ENCODE measurements at regions not wholly inside any gene's neighbourhood (a gene's known extent, or its start where the extent isn't known, plus 50 kb on each side); places are given as distances from the start of the nearest gene placed in this dataset.

DNA sequence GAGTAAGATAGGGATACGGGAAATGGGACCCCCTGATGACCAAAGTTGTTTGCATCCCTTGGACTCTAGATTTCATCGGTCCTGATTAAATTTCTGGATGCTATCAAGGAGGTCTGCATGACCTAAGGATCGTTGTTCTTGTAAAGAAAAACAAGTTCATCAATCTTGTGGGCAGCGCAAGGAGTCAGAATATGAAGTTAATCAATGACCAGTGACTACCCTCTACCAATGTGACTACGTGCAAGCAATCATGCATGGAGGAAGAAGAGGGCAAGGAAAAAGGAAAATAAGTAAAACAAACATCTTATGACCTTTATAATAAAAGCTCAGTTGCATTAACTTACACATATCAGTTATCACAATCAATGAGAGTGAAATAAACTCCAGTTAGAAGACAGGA is 139.7 kb downstream of the RTP4 start:
- H3K9me2 ChIP-seq (replicated peaks; ENCODE audit: insufficient read depth, low read length) = no peaks in the 10 kb centered on the region
- no peaks in the 10 kb centered on the region for H3F3A ChIP-seq (ENCODE audit: insufficient read depth)
- no peak overlapping the region for H3K4me2 ChIP-seq (ENCODE audit: low read depth, low read length, poor library complexity, severe bottlenecking)
- no peak overlapping the region for H3K9ac ChIP-seq (ENCODE audit: low read length)
- no peak overlapping the region for H3K4me3 ChIP-seq (ENCODE audit: insufficient read depth, low read length, poor library complexity, severe bottlenecking)
- H3K79me2 ChIP-seq (ENCODE audit: insufficient read depth, low read length) = no peaks in the 10 kb centered on the region
- no peak for TF ChIP-seq EZH2phosphoT487 (conservative IDR thresholded peaks at IDR 0.05; ENCODE audit: low read length)
- no peak for TF ChIP-seq CTCF (IDR thresholded peaks at IDR 0.05; ENCODE audit: insufficient read depth, low read length, poor library complexity, severe bottlenecking)
- no peak overlapping the region for H3K27ac ChIP-seq (ENCODE audit: low read depth, low read length)
- H3K36me3 ChIP-seq (ENCODE audit: low read length) = no peaks in the 10 kb centered on the region
- no peaks in the 10 kb centered on the region for H3K27me3 ChIP-seq (ENCODE audit: low read length)
- no peaks in the 10 kb centered on the region for H4K20me1 ChIP-seq (ENCODE audit: low read depth, low read length)
- no peaks in the 10 kb centered on the region for H3K9me3 ChIP-seq (ENCODE audit: insufficient read depth, low read length)
- H2AFZ ChIP-seq (ENCODE audit: low read depth, low read length, severe bottlenecking) = no peak overlapping the region

DNA sequence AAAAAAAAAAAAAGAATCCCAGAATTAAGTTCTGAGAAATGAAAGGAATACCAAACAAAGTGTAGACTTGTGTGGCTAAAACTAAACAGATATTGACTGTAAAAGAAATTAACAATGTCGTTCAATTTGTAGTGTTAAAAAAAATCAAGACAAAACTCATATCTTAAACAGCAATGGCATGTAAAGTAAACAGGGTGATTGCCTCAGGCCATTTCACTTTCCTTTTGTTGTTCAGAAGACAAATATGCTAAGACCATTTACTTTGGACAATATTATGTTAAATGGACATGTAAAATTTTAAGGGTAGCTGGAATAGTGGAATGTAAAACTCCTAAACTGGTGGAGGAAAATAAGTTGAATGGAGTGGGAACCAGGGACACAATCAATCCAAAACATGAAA is 139.1 kb downstream of the RTP4 start:
- Histone ChIP-seq H3K9me3 (ENCODE audit: insufficient read depth, low read length) (no peaks in the 10 kb centered on the region), H3F3A (ENCODE audit: insufficient read depth) (no peaks in the 10 kb centered on the region), H3K4me2 (ENCODE audit: low read depth, low read length, poor library complexity, severe bottlenecking) (no peak overlapping the region), H3K9ac (ENCODE audit: low read length) (no peak overlapping the region), H3K4me3 (ENCODE audit: insufficient read depth, low read length, poor library complexity, severe bottlenecking) (no peak overlapping the region), H3K27ac (ENCODE audit: low read depth, low read length) (no peak overlapping the region), H2AFZ (ENCODE audit: low read depth, low read length, severe bottlenecking) (no peak overlapping the region), H3K9me2 (replicated peaks; ENCODE audit: insufficient read depth, low read length) (no peaks in the 10 kb centered on the region), H3K27me3 (ENCODE audit: low read length) (no peaks in the 10 kb centered on the region), H3K36me3 (ENCODE audit: low read length) (no peaks in the 10 kb centered on the region), H3K79me2 (ENCODE audit: insufficient read depth, low read length) (no peaks in the 10 kb centered on the region), H4K20me1 (ENCODE audit: low read depth, low read length) (no peaks in the 10 kb centered on the region)
- no peak for TF ChIP-seq CTCF (IDR thresholded peaks at IDR 0.05; ENCODE audit: insufficient read depth, low read length, poor library complexity, severe bottlenecking)
- no peak for TF ChIP-seq EZH2phosphoT487 (conservative IDR thresholded peaks at IDR 0.05; ENCODE audit: low read length)

DNA sequence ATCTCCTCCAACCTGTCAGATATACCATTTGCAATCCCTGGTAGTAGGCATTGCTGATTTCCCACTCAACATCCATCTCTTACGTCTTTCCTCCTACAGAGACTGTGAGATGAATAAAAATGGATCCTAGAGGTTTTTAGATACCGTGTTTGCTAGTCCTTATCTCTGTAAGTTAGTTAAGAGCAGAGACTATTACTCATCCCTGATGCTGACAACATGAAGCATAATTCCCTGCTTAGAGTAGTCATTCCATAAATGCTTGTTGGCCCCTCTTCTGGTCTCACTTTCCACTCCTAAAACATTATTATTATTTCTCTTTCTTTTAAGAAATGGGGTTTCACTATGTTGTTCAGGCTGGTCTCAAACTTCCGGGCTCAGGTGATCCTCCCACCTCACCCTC is 136.2 kb downstream of the RTP4 start:
- Histone ChIP-seq H4K20me1 (ENCODE audit: low read depth, low read length) (no peaks in the 10 kb centered on the region), H3K9me2 (replicated peaks; ENCODE audit: insufficient read depth, low read length) (no peaks in the 10 kb centered on the region), H2AFZ (ENCODE audit: low read depth, low read length, severe bottlenecking) (no peak overlapping the region), H3K9ac (ENCODE audit: low read length) (no peak overlapping the region), H3K4me2 (ENCODE audit: low read depth, low read length, poor library complexity, severe bottlenecking) (no peak overlapping the region), H3K27me3 (ENCODE audit: low read length) (no peaks in the 10 kb centered on the region), H3K27ac (ENCODE audit: low read depth, low read length) (no peak overlapping the region), H3K36me3 (ENCODE audit: low read length) (no peaks in the 10 kb centered on the region), H3F3A (ENCODE audit: insufficient read depth) (no peaks in the 10 kb centered on the region), H3K4me3 (ENCODE audit: insufficient read depth, low read length, poor library complexity, severe bottlenecking) (no peak overlapping the region), H3K9me3 (ENCODE audit: insufficient read depth, low read length) (no peaks in the 10 kb centered on the region), H3K79me2 (ENCODE audit: insufficient read depth, low read length) (no peaks in the 10 kb centered on the region)
- TF ChIP-seq CTCF (IDR thresholded peaks at IDR 0.05; ENCODE audit: insufficient read depth, low read length, poor library complexity, severe bottlenecking) = no peak
- no peak for TF ChIP-seq EZH2phosphoT487 (conservative IDR thresholded peaks at IDR 0.05; ENCODE audit: low read length)

Data from SU-DHL-6 (cell line).